ENCODE measurements at regions not wholly inside any gene's neighbourhood (a gene's known extent, or its start where the extent isn't known, plus 50 kb on each side); places are given as distances from the start of the nearest gene placed in this dataset.

DNA sequence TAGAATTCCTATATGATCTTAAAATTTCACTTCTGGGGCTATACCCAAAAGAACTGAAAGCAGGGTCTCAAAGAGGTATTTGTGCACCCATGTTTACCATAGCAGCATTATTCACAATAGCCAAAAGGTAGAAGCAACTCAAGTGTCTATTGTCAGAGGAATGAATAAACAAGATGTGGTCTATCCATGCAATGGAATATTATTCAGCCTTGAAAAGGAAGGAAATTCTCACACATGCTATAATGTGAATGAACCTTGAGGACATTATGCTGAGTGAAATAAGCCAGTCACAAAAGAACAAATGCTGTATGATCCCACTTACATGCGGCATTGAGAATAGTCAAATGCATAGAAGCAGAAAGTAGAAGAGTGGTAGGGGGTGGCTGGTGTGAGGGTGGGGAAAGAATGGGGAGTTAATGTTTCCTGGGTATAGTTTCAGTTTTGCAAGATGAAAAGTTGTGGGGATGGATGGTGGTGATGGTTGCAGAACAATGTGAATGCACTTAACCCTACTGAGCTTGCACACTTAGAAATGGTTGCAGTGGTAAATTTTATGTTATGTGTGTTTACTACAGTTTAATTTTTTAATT is 122.4 kb downstream of the TOMM20 start:
- no peaks in the 10 kb centered on the region for H3K27me3 ChIP-seq (ENCODE audit: insufficient read depth, low read depth, low read length)
- no peaks in the 10 kb centered on the region for H3K79me2 ChIP-seq (replicated peaks; ENCODE audit: insufficient read depth, low read length)
- no peak for TF ChIP-seq TAF1 (IDR thresholded peaks at IDR 0.05; ENCODE audit: low read depth)
- no peak for TF ChIP-seq POLR2AphosphoS5 (IDR thresholded peaks at IDR 0.05)
- TF ChIP-seq MXI1 (conservative IDR thresholded peaks at IDR 0.05; ENCODE audit: poor library complexity, severe bottlenecking): no peak
- TF ChIP-seq, protein P1, sequence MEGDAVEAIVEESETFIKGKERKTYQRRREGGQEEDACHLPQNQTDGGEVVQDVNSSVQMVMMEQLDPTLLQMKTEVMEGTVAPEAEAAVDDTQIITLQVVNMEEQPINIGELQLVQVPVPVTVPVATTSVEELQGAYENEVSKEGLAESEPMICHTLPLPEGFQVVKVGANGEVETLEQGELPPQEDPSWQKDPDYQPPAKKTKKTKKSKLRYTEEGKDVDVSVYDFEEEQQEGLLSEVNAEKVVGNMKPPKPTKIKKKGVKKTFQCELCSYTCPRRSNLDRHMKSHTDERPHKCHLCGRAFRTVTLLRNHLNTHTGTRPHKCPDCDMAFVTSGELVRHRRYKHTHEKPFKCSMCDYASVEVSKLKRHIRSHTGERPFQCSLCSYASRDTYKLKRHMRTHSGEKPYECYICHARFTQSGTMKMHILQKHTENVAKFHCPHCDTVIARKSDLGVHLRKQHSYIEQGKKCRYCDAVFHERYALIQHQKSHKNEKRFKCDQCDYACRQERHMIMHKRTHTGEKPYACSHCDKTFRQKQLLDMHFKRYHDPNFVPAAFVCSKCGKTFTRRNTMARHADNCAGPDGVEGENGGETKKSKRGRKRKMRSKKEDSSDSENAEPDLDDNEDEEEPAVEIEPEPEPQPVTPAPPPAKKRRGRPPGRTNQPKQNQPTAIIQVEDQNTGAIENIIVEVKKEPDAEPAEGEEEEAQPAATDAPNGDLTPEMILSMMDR (IDR thresholded peaks at IDR 0.05; ENCODE audit: poor library complexity, severe bottlenecking): no peak
- TF ChIP-seq, protein P2, sequence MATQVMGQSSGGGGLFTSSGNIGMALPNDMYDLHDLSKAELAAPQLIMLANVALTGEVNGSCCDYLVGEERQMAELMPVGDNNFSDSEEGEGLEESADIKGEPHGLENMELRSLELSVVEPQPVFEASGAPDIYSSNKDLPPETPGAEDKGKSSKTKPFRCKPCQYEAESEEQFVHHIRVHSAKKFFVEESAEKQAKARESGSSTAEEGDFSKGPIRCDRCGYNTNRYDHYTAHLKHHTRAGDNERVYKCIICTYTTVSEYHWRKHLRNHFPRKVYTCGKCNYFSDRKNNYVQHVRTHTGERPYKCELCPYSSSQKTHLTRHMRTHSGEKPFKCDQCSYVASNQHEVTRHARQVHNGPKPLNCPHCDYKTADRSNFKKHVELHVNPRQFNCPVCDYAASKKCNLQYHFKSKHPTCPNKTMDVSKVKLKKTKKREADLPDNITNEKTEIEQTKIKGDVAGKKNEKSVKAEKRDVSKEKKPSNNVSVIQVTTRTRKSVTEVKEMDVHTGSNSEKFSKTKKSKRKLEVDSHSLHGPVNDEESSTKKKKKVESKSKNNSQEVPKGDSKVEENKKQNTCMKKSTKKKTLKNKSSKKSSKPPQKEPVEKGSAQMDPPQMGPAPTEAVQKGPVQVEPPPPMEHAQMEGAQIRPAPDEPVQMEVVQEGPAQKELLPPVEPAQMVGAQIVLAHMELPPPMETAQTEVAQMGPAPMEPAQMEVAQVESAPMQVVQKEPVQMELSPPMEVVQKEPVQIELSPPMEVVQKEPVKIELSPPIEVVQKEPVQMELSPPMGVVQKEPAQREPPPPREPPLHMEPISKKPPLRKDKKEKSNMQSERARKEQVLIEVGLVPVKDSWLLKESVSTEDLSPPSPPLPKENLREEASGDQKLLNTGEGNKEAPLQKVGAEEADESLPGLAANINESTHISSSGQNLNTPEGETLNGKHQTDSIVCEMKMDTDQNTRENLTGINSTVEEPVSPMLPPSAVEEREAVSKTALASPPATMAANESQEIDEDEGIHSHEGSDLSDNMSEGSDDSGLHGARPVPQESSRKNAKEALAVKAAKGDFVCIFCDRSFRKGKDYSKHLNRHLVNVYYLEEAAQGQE (IDR thresholded peaks at IDR 0.05; ENCODE audit: borderline replicate concordance): no peak
- no peak for TF ChIP-seq EP300 (conservative IDR thresholded peaks at IDR 0.05; ENCODE audit: poor library complexity, severe bottlenecking)
- no peak for TF ChIP-seq SMC3 (conservative IDR thresholded peaks at IDR 0.05; ENCODE audit: poor library complexity)
- TF ChIP-seq EZH2 (IDR thresholded peaks at IDR 0.05; ENCODE audit: borderline replicate concordance, insufficient read depth, low read length, poor library complexity, severe bottlenecking): no peak
- TF ChIP-seq RAD21 (conservative IDR thresholded peaks at IDR 0.05): no peak
- no peak overlapping the region for H3K27ac ChIP-seq (ENCODE audit: low read length)
- no peak overlapping the region for H3K9ac ChIP-seq (ENCODE audit: low read length)
- no peak overlapping the region for H2AFZ ChIP-seq (ENCODE audit: low read depth, low read length)
- H3K9me2 ChIP-seq (ENCODE audit: insufficient read depth, low read length): no peaks in the 10 kb centered on the region
- no peaks in the 10 kb centered on the region for H4K20me1 ChIP-seq (ENCODE audit: insufficient read depth)
- no peaks in the 10 kb centered on the region for H3F3A ChIP-seq (ENCODE audit: insufficient read depth, low read length, poor library complexity, severe bottlenecking)
- no peaks in the 10 kb centered on the region for H3K36me3 ChIP-seq (ENCODE audit: insufficient read depth, low read length)
- no peak overlapping the region for H3K4me2 ChIP-seq (ENCODE audit: low read length)
- peaks cover 3% of the 10 kb centered on the region for H3K9me3 ChIP-seq (ENCODE audit: low read length)
- no peak overlapping the region for H3K4me3 ChIP-seq (ENCODE audit: low read length)

DNA sequence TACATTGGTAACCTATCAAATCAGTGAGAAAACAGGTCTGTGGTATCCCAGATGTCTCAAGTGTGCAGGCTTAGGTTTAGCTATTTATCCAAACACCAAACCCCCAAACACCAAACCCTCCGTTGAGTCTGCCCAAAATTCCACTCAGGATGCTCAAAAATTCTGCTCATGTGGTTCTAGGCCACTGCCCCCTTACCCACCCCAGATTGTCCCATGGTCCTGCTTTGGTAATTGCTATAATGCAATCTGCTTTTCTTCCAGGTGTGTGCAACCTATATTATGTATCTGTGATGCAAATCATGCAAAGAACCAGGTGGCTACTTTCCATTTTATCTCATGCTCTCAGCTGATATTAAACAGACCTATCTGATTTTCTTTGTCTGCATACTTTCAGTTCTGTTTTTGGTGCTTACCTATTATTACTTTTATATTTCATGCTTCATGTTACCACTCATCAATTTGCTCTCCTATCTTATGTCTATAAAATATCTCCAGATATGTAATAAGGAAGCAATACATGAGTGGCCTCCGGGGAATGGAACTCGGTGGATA is 123.7 kb downstream of the TOMM20 start:
- Histone ChIP-seq H3K9me3 (ENCODE audit: low read length) (peaks cover 3% of the 10 kb centered on the region), H3K9me2 (ENCODE audit: insufficient read depth, low read length) (no peaks in the 10 kb centered on the region), H3K79me2 (replicated peaks; ENCODE audit: insufficient read depth, low read length) (no peaks in the 10 kb centered on the region), H3K4me2 (ENCODE audit: low read length) (no peak overlapping the region), H3K27ac (ENCODE audit: low read length) (no peak overlapping the region), H4K20me1 (ENCODE audit: insufficient read depth) (no peaks in the 10 kb centered on the region), H3K27me3 (ENCODE audit: insufficient read depth, low read depth, low read length) (no peaks in the 10 kb centered on the region), H2AFZ (ENCODE audit: low read depth, low read length) (no peak overlapping the region), H3F3A (ENCODE audit: insufficient read depth, low read length, poor library complexity, severe bottlenecking) (no peaks in the 10 kb centered on the region), H3K9ac (ENCODE audit: low read length) (no peak overlapping the region), H3K4me3 (ENCODE audit: low read length) (no peak overlapping the region), H3K36me3 (ENCODE audit: insufficient read depth, low read length) (no peaks in the 10 kb centered on the region)
- TF ChIP-seq, protein P2 (IDR thresholded peaks at IDR 0.05; ENCODE audit: borderline replicate concordance): no peak
- no peak for TF ChIP-seq RAD21 (conservative IDR thresholded peaks at IDR 0.05)
- TF ChIP-seq EZH2 (IDR thresholded peaks at IDR 0.05; ENCODE audit: borderline replicate concordance, insufficient read depth, low read length, poor library complexity, severe bottlenecking): no peak
- TF ChIP-seq POLR2AphosphoS5 (IDR thresholded peaks at IDR 0.05): no peak
- no peak for TF ChIP-seq EP300 (conservative IDR thresholded peaks at IDR 0.05; ENCODE audit: poor library complexity, severe bottlenecking)
- no peak for TF ChIP-seq TAF1 (IDR thresholded peaks at IDR 0.05; ENCODE audit: low read depth)
- no peak for TF ChIP-seq MXI1 (conservative IDR thresholded peaks at IDR 0.05; ENCODE audit: poor library complexity, severe bottlenecking)
- no peak for TF ChIP-seq SMC3 (conservative IDR thresholded peaks at IDR 0.05; ENCODE audit: poor library complexity)
- TF ChIP-seq, protein P1 (IDR thresholded peaks at IDR 0.05; ENCODE audit: poor library complexity, severe bottlenecking): no peak

Data from neural cell (in vitro differentiated cells).